H9 (cell line): ENCODE measurements at regions not wholly inside any gene's neighbourhood (a gene's known extent, or its start where the extent isn't known, plus 50 kb on each side); places are given as distances from the start of the nearest gene placed in this dataset.
A peak's percentile ranks its signal among the peaks of the same experiment; 100 is the strongest.

Experiments used
- DNase-seq: peaks from one replicate; pipeline ENCODE4 v3.0.0-alpha.2; 2017
- H2AFZ ChIP-seq: one replicate; pipeline ENCODE4 v1.6.1; 2013; ENCODE audit warnings: mild to moderate bottlenecking, low read length, control low read depth, moderate library complexity
- H2AK5ac ChIP-seq: 2 replicates; pipeline ENCODE4 v1.6.1; 2013; ENCODE audit warnings: low read length, control low read depth, mixed read lengths; ENCODE audit not compliant: insufficient read length
- H2BK120ac ChIP-seq: one replicate; pipeline ENCODE4 v1.6.1; 2013; ENCODE audit warnings: low read depth, mild to moderate bottlenecking, low read length, control low read depth, inconsistent platforms; ENCODE audit not compliant: poor library complexity, severe bottlenecking
- H2BK12ac ChIP-seq: 2 replicates; pipeline ENCODE4 v1.6.1; 2013; ENCODE audit warnings: low read length, control low read depth, mixed read lengths, low read depth; ENCODE audit not compliant: insufficient read length
- H2BK15ac ChIP-seq: 2 replicates; pipeline ENCODE4 v1.6.1; 2013; ENCODE audit warnings: low read depth, low read length, control low read depth
- H2BK20ac ChIP-seq: one replicate; pipeline ENCODE4 v1.6.1; 2013; ENCODE audit warnings: low read depth, mild to moderate bottlenecking, low read length, control low read depth, inconsistent platforms; ENCODE audit not compliant: poor library complexity, severe bottlenecking
- H2BK5ac ChIP-seq: 2 replicates; pipeline ENCODE4 v1.6.1; 2013; ENCODE audit warnings: low read length, control low read depth, mixed read lengths; ENCODE audit not compliant: insufficient read length
- H3K14ac ChIP-seq: 2 replicates; pipeline ENCODE4 v1.6.1; 2013; ENCODE audit warnings: low read length, control low read depth; ENCODE audit not compliant: insufficient read depth
- H3K18ac ChIP-seq: 2 replicates; pipeline ENCODE4 v1.6.1; 2013; ENCODE audit warnings: low read depth, mild to moderate bottlenecking, mixed read lengths, low read length, control low read depth; ENCODE audit not compliant: insufficient read length
- H3K23ac ChIP-seq: 2 replicates; pipeline ENCODE4 v1.6.1; 2013; ENCODE audit warnings: low read length, control low read depth, mixed read lengths, low read depth; ENCODE audit not compliant: insufficient read length
- H3K23me2 ChIP-seq: 2 replicates; pipeline ENCODE4 v1.6.1; 2013; ENCODE audit warnings: low read depth, mild to moderate bottlenecking, mixed read lengths, low read length, control low read depth; ENCODE audit not compliant: insufficient read length, poor library complexity, severe bottlenecking
- H3K27ac ChIP-seq: 2 replicates; pipeline ENCODE4 v1.5.1; 2013; ENCODE audit warnings: low read length, control low read depth, mixed read lengths, low read depth; ENCODE audit not compliant: insufficient read length
- H3K27me3 ChIP-seq: 2 replicates; pipeline ENCODE4 v1.6.1; 2013; ENCODE audit warnings: low read length, control low read depth, inconsistent platforms; ENCODE audit not compliant: insufficient read depth
- H3K4ac ChIP-seq: 2 replicates; pipeline ENCODE4 v1.6.1; 2013; ENCODE audit warnings: low read depth, mild to moderate bottlenecking, control low read depth, inconsistent platforms, low read length, moderate library complexity
- H3K4me1 ChIP-seq: 2 replicates; pipeline ENCODE4 v1.6.1; 2013; ENCODE audit warnings: low read length, control low read depth, inconsistent platforms; ENCODE audit not compliant: insufficient read depth
- H3K4me2 ChIP-seq: 2 replicates; pipeline ENCODE4 v1.6.1; 2013; ENCODE audit warnings: low read length, control low read depth, mixed read lengths; ENCODE audit not compliant: insufficient read length, insufficient read depth
- H3K56ac ChIP-seq: 2 replicates; pipeline ENCODE4 v1.6.1; 2013; ENCODE audit warnings: low read depth, mild to moderate bottlenecking, mixed read lengths, low read length, control low read depth; ENCODE audit not compliant: insufficient read length
- H3K79me1 ChIP-seq: 2 replicates; pipeline ENCODE4 v1.6.1; 2013; ENCODE audit warnings: low read depth, mild to moderate bottlenecking, moderate library complexity, low read length, control low read depth, inconsistent platforms; ENCODE audit not compliant: insufficient read depth, poor library complexity, severe bottlenecking
- H3K79me2 ChIP-seq: 2 replicates; pipeline ENCODE4 v1.6.1; 2013; ENCODE audit warnings: low read length, control low read depth, inconsistent platforms; ENCODE audit not compliant: insufficient read depth
- H3K9ac ChIP-seq: 2 replicates; pipeline ENCODE4 v1.6.1; 2013; ENCODE audit warnings: low read length, control low read depth, mixed read lengths; ENCODE audit not compliant: insufficient read length; ENCODE audit errors: extremely low read depth
- H3K9me3 ChIP-seq: one replicate; pipeline ENCODE4 v1.6.1; 2013; ENCODE audit warnings: low read depth, low read length, inconsistent platforms; ENCODE audit not compliant: control insufficient read depth
- H3T11ph ChIP-seq: one replicate; pipeline ENCODE4 v1.6.1; 2013; ENCODE audit warnings: mild to moderate bottlenecking, low read length, control low read depth, inconsistent platforms
- H4K20me1 ChIP-seq: one replicate; pipeline ENCODE4 v1.6.1; 2013; ENCODE audit not compliant: control insufficient read depth, insufficient read length, insufficient read depth
- H4K5ac ChIP-seq: 2 replicates; pipeline ENCODE4 v1.6.1; 2013; ENCODE audit warnings: low read depth, mild to moderate bottlenecking, mixed read lengths, low read length, control low read depth; ENCODE audit not compliant: insufficient read length
- H4K8ac ChIP-seq: replicated peaks from 2 replicates; pipeline ENCODE4 v1.6.1; 2013; ENCODE audit warnings: low read length, control low read depth, mixed read lengths, low read depth; ENCODE audit not compliant: insufficient read length
- H4K91ac ChIP-seq: 2 replicates; pipeline ENCODE4 v1.6.1; 2013; ENCODE audit warnings: low read depth, mild to moderate bottlenecking, moderate library complexity, mixed read lengths, low read length, control low read depth; ENCODE audit not compliant: insufficient read length
- H3K27ac Mint-ChIP-seq, 3 experiments: 2 replicates in 2 of 3; 3 replicates in 1 of 3; pipeline ENCODE4 v1.8.0; 2020 to 2021; ENCODE audit warnings: mixed read lengths in 3 of 3, mild to moderate bottlenecking in 1 of 3, moderate library complexity in 1 of 3
- H3K27me3 Mint-ChIP-seq: 2 replicates; pipeline ENCODE4 v1.8.0; 2021; ENCODE audit warnings: low read depth, mild to moderate bottlenecking, moderate library complexity, mixed read lengths
- H3K36me3 Mint-ChIP-seq, 3 experiments: 2 replicates in 2 of 3; 3 replicates in 1 of 3; pipeline ENCODE4 v1.8.0; 2020 to 2021; ENCODE audit warnings: low read depth in 3 of 3, mixed read lengths in 3 of 3; ENCODE audit not compliant: insufficient read depth in 1 of 3
- H3K4me1 Mint-ChIP-seq, 2 experiments: 2 replicates each; pipeline ENCODE4 v1.8.0; 2020; ENCODE audit warnings: mixed read lengths in 2 of 2
- H3K4me3 Mint-ChIP-seq, 2 experiments: 2 replicates in 1 of 2; 3 replicates in 1 of 2; pipeline ENCODE4 v1.8.0; 2020 to 2021; ENCODE audit warnings: mild to moderate bottlenecking in 2 of 2, mixed read lengths in 2 of 2, moderate library complexity in 1 of 2
- H3K9me3 Mint-ChIP-seq, 2 experiments: 2 replicates in 1 of 2; 3 replicates in 1 of 2; pipeline ENCODE4 v1.8.0; 2020; ENCODE audit warnings: mild to moderate bottlenecking in 2 of 2, mixed read lengths in 2 of 2, moderate library complexity in 1 of 2
- CTCF ChIP-seq: fragments of 200-600 bp; sonication (generic); conservative IDR thresholded peaks from 3 replicates; pipeline ENCODE4 v1.8.0; 2021; ENCODE audit warnings: antibody characterized with exemption, mild to moderate bottlenecking
- WGBS: extraction: QIAGEN DNeasy Blood & Tissue Kit; methylation state at CpG from one replicate; pipeline ENCODE4 v1.1.7; 2013; ENCODE audit warnings: missing lambda C conversion rate, low lambda C conversion rate, mixed read lengths; ENCODE audit not compliant: insufficient read length; ENCODE audit errors: extremely low coverage; 5-methylcytosine and 5-hydroxymethylcytosine counted together

DNA sequence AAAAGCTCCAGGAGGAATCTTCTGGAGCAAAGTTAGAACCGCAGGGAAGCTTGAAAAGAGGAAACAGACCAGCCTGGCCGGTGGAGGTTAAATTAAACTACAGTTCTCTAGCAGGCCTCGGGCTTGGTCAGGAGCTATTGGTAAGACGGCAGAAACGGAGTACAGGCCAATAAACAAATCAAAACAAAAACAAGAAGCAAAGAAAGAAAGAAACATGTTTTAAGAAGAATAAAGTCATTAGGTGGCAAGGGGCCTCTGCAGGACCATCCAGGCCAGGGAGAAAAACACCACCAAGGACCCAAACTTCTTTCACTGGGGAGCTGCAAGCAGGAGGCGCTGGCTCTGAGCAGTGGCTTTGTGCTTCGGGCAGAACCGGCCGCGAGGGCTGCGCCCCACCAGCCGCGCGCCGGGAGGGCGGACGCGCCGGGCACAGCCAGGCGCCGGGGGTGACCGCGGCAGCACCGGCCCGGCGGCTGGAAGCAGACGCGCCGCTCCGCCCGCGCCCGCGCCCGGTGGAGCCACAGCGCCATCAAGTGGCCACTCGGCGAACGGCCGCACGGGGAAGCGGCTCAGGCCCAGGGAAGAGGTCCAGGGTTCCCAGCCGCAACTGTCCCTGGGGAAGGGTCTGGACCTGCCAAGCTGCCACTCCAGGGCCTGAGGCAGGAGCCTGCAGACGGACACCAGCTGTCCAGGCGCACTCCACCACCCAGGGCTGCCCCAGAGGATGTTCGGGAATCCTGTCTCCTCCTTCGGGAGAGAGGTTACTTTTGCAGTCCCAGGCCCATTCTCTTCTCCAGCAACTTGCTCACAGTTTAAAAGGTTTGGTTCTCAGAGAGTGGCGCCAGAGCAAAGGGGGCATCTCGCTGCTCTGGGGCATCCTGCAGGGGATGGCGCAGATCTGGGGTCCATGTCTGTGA is 419.4 kb downstream of the SOX9 start:
- H2BK15ac ChIP-seq, result no peak overlapping the region
- no peak overlapping the region for H3T11ph ChIP-seq
- Mint-ChIP-seq H3K4me3 (peak overlapping the region; percentile 19 to 70; a peak in 3 of 5 replicates), H3K4me1 (peaks cover 18 to 21% of the 10 kb centered on the region in 2 experiments), H3K9me3 (peaks cover 0 to 2% of the 10 kb centered on the region in 2 experiments; a peak in 2 of 5 replicates), H3K27me3 (peaks cover 17% of the 10 kb centered on the region), H3K36me3 (peaks cover 0 to 10% (median 0%) of the 10 kb centered on the region in 3 experiments; a peak in 3 of 7 replicates), H3K27ac (peak overlapping the region; percentile 52 to 77 (median 57); a peak in 5 of 7 replicates)
- no peak overlapping the region for H4K8ac ChIP-seq
- H2AFZ ChIP-seq, result no peak overlapping the region
- no peaks in the 10 kb centered on the region for H3K79me1 ChIP-seq
- no peak overlapping the region for H2AK5ac ChIP-seq
- no peaks in the 10 kb centered on the region for H3K79me2 ChIP-seq
- no peak overlapping the region for H2BK120ac ChIP-seq
- H3K23ac ChIP-seq, result no peak overlapping the region
- no peaks in the 10 kb centered on the region for H3K27me3 ChIP-seq
- no CpG with 5 or more reads among the region's 50 CpGs for WGBS
- no peak overlapping the region for H3K4ac ChIP-seq
- no peak overlapping the region for H2BK20ac ChIP-seq
- no peak overlapping the region for H3K18ac ChIP-seq
- H3K27ac ChIP-seq, result no peak overlapping the region
- no peaks in the 10 kb centered on the region for H4K20me1 ChIP-seq
- peak; percentile 86 for TF ChIP-seq CTCF
- no peak overlapping the region for H2BK12ac ChIP-seq
- peak overlapping the region; percentile 19 for H3K4me2 ChIP-seq
- H3K4me1 ChIP-seq, result no peaks in the 10 kb centered on the region; the same call in 1 of the 2 replicates
- no peak overlapping the region for H3K56ac ChIP-seq
- no peak overlapping the region for H3K14ac ChIP-seq
- no peaks in the 10 kb centered on the region for H3K23me2 ChIP-seq
- H3K9ac ChIP-seq, result no peak overlapping the region
- DNase-seq, result peak; percentile 91
- H2BK5ac ChIP-seq, result no peak overlapping the region
- H4K5ac ChIP-seq, result no peak overlapping the region
- no peak overlapping the region for H4K91ac ChIP-seq
- H3K9me3 ChIP-seq, result no peaks in the 10 kb centered on the region
